Stimulated activated effector memory CD8-positive, alpha-beta T cell treated with anti-CD3 and anti-CD28 coated beads, Interleukin-12 subunit alpha, Interleukin-12 subunit beta, amount 100 ng/mL, for 72 hours (primary cell): ENCODE measurements at regions not wholly inside any gene's neighbourhood (a gene's known extent, or its start where the extent isn't known, plus 50 kb on each side); places are given as distances from the start of the nearest gene placed in this dataset.
"Not testable (repeated sequence)": the region's sequence is repeated elsewhere in the genome, so short reads cannot be mapped to it uniquely, and the experiment has no call there.

Experiments
- ATAC-seq: fragments of 150-1000 bp; cut with Tn5 transposase; 2 replicates; pipeline ENCODE4 v1.10.0; 2021
- DNase-seq, 2 donors: peaks; one replicate each; pipeline ENCODE4 v3.0.0; 2021 to 2022; ENCODE audit warnings: low spot score in 2 of 2
- H3K27ac Mint-ChIP-seq: one replicate; pipeline ENCODE4 v1.8.0; 2022; ENCODE audit warnings: mild to moderate bottlenecking, mixed read lengths
- H3K36me3 Mint-ChIP-seq: one replicate; pipeline ENCODE4 v1.8.0; 2022; ENCODE audit warnings: mild to moderate bottlenecking, mixed read lengths
- H3K4me1 Mint-ChIP-seq: one replicate; pipeline ENCODE4 v1.8.0; 2022; ENCODE audit warnings: mixed read lengths
- H3K4me3 Mint-ChIP-seq: one replicate; pipeline ENCODE4 v1.8.0; 2022; ENCODE audit warnings: mild to moderate bottlenecking, mixed read lengths
- H3K9me3 Mint-ChIP-seq: one replicate; pipeline ENCODE4 v1.8.0; 2022; ENCODE audit warnings: mixed read lengths

- no peak overlapping the region for H3K27ac Mint-ChIP-seq
- no peak overlapping the region for H3K4me3 Mint-ChIP-seq
- H3K9me3 Mint-ChIP-seq = peaks cover 3% of the 10 kb centered on the region
- no peaks in the 10 kb centered on the region for H3K36me3 Mint-ChIP-seq
- no peak for ATAC-seq
- no peaks in the 10 kb centered on the region for H3K4me1 Mint-ChIP-seq
- no peak for DNase-seq
Observed at GRCh38 chr1:187038784-187039183, 210.0 kb downstream of the PLA2G4A start.

DNA sequence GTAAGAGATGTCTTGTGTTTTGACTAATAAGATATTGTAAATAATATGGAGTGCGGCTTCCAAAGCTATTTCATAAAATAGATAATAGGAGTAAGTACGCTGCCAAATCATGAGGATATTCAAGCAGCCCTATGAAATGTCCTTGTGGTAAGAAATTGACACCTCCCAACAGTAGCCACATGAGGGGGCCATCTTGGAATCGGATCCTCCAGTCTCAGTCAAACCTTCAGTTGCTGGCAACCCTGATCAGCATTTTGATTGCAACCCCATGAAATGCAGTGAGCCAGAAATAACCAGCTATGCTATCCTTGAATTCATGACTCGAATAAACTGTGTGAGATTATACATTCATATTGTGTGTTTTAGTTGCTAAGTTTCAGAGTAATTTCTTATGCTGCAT is 212.4 kb downstream of the PLA2G4A start:
- no peak for ATAC-seq
- Mint-ChIP-seq H3K9me3 (peaks cover 3% of the 10 kb centered on the region), H3K4me1 (no peaks in the 10 kb centered on the region), H3K36me3 (no peaks in the 10 kb centered on the region), H3K27ac (no peak overlapping the region), H3K4me3 (no peak overlapping the region)
- DNase-seq = no peak

DNA sequence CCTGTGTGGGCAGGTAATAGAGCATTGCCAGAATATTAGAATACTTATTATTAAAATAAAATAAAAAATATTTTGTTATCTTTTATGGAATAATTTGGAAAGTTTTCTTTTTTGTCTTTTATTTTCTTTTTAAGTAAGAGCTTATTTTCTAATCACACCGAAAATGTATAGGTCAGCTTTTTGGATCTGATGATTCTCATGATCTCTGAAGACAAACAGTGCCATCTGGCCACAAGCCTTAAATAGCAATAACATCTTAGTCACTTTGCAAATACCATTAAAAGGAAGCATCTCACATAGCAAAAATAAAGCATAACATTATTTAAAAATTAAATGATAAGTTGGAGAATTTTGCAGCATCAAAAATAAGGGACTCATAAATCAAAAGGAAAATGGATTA is 213.8 kb downstream of the PLA2G4A start:
- ATAC-seq = no peak

GRCh38 chr1:187043433-187043832 is 214.7 kb downstream of the PLA2G4A start:
- not testable (repeated sequence) for DNase-seq, H3K27ac Mint-ChIP-seq, H3K4me1 Mint-ChIP-seq, ATAC-seq, H3K4me3 Mint-ChIP-seq, H3K36me3 Mint-ChIP-seq, H3K9me3 Mint-ChIP-seq

More for the DNA sequence above, 213.8 kb downstream of the PLA2G4A start:
- H3K4me1 Mint-ChIP-seq = no peaks in the 10 kb centered on the region
- no peaks in the 10 kb centered on the region for H3K36me3 Mint-ChIP-seq
- no peak for DNase-seq
- H3K27ac Mint-ChIP-seq = no peak overlapping the region
- peaks cover 3% of the 10 kb centered on the region for H3K9me3 Mint-ChIP-seq
- H3K4me3 Mint-ChIP-seq = no peak overlapping the region

- Mint-ChIP-seq H3K36me3 (no peaks in the 10 kb centered on the region), H3K27ac (no peak overlapping the region), H3K4me3 (no peak overlapping the region), H3K9me3 (peaks cover 3% of the 10 kb centered on the region), H3K4me1 (no peaks in the 10 kb centered on the region)
- DNase-seq (no peak), ATAC-seq (no peak)
Observed at GRCh38 chr1:187044411-187044810, 215.7 kb downstream of the PLA2G4A start.

DNA sequence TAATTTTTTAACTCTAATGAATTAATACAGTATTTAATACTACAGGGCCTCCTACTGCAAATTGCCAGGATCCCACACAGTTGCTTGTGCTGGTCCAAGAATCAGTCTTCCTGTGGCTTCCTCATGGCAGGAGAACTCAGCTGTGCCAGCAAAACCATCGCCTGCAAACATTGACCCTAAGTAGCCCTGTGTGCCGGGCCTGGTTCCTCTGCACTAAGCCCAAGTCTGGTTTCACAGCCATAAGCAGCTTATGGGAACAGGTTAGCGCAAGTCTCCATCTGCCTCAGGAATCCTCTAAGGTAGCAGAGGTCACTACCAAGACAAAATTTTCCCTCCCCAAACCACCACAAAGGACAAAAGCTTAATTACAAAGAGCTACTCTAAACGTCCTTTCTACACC is 216.6 kb downstream of the PLA2G4A start:
- H3K27ac Mint-ChIP-seq = no peak overlapping the region
- H3K4me1 Mint-ChIP-seq = no peaks in the 10 kb centered on the region
- H3K36me3 Mint-ChIP-seq = no peaks in the 10 kb centered on the region
- peaks cover 3% of the 10 kb centered on the region for H3K9me3 Mint-ChIP-seq
- H3K4me3 Mint-ChIP-seq = no peak overlapping the region
- DNase-seq = no peak
- no peak for ATAC-seq

DNA sequence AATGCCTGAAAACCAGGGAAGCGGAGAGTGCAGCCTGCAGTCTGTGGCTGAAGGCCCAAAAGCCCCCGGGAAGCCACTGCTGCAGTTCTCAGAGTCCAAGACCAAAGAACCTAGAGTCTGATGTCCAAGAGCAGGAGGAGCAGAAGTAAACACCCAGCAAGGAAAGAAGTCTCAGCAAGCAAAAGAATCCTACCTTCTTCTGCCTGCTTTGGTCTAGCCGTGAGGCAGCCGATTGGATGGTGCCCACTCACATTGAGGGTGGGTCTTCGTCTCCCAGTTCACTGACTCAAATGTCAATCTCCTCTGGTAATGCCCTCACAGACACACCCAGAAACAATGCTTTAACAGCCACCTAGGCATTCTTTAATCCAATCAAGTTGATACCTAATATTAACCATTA is 217.5 kb downstream of the PLA2G4A start:
- Mint-ChIP-seq H3K36me3 (no peaks in the 10 kb centered on the region), H3K27ac (no peak overlapping the region)
- no peak for ATAC-seq

DNA sequence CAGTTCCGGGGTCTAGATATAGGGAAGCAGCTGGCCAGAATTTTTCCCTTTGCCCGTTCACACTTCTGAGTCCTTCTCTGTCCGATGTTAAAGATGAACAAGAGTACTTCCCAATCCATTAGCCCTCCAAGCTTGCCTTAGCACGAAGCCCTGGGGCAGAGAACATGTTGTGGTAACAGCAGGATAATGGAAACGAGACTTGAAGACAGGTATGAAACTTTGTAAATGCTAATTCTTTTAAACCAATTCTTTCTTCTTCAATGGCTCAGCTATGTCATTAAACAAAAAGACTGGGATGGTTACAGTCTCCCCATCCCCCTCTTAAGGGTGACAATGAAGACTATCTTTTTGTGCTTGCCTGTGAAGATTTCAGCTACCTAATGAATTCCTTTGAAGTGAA is 218.5 kb downstream of the PLA2G4A start:
- no peak overlapping the region for H3K27ac Mint-ChIP-seq
- peaks cover 3% of the 10 kb centered on the region for H3K9me3 Mint-ChIP-seq
- ATAC-seq (no peak), DNase-seq (no peak)
- no peak overlapping the region for H3K4me3 Mint-ChIP-seq
- no peaks in the 10 kb centered on the region for H3K4me1 Mint-ChIP-seq
- H3K36me3 Mint-ChIP-seq = no peaks in the 10 kb centered on the region

More for the DNA sequence above, 217.5 kb downstream of the PLA2G4A start:
- H3K4me3 Mint-ChIP-seq = no peak overlapping the region
- no peaks in the 10 kb centered on the region for H3K4me1 Mint-ChIP-seq
- peaks cover 3% of the 10 kb centered on the region for H3K9me3 Mint-ChIP-seq
- no peak for DNase-seq

DNA sequence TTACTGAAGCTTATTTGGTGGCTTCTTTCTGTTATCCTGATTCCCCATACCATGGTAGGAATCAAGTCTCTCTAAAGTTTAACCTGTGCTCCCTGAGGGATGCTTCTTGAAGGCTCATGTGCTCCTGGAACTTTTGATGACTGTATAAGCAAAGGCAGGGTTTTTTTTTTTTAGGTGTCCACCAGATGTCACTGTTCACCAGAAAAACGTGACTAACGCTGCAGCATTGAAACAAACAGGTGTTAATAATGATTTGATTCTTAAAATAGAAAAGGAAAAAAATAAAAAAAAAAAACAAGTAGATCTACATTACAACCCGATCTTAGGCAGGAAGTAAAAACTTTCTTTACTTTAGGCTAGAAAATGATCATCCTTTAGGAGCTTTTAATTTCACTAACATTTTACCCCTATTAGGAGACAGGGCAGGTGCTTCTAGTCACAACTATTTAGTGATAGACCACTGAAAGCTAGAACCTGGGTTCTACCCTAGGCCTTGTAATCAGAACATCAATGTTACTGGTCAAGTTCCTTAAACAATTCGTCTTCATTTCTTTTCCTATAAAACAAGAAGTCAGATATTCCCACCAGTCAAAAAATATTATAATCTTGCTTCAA is 223.0 kb downstream of the PLA2G4A start:
- no peak overlapping the region for H3K4me3 Mint-ChIP-seq
- no peaks in the 10 kb centered on the region for H3K9me3 Mint-ChIP-seq
- ATAC-seq (no peak), DNase-seq (no peak)
- H3K4me1 Mint-ChIP-seq = no peaks in the 10 kb centered on the region
- no peaks in the 10 kb centered on the region for H3K36me3 Mint-ChIP-seq
- no peak overlapping the region for H3K27ac Mint-ChIP-seq

DNA sequence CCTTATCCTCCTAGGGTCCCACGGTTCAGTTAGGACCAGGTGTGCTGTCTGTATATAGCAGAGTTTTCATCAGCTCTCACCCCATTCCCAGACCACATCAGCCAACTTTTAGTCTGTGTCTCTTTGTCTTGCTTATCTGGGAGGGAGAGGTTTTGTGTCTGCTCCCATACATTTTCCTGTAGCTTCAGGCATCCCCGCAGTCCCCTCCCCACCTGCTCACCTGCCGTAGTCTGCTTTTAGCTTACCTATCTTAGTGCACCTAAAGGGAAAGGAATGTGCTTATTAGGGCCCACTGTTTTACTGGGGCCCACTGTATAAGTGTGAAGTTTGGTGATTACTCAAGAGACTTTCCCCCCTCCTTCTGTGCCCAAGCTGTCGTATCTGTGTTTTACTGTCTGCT is 225.1 kb downstream of the PLA2G4A start:
- no peaks in the 10 kb centered on the region for H3K36me3 Mint-ChIP-seq
- H3K4me1 Mint-ChIP-seq = no peaks in the 10 kb centered on the region
- no peak overlapping the region for H3K4me3 Mint-ChIP-seq
- ATAC-seq = peak; percentile 36
- H3K9me3 Mint-ChIP-seq = no peaks in the 10 kb centered on the region
- no peak for DNase-seq
- H3K27ac Mint-ChIP-seq = no peak overlapping the region

GRCh38 chr1:187054862-187055757 is 226.4 kb downstream of the PLA2G4A start:
- Mint-ChIP-seq H3K4me3 (no peak overlapping the region), H3K36me3 (no peaks in the 10 kb centered on the region), H3K4me1 (no peaks in the 10 kb centered on the region), H3K27ac (no peak overlapping the region), H3K9me3 (no peaks in the 10 kb centered on the region)
- DNase-seq (no peak), ATAC-seq (no peak)

- Mint-ChIP-seq H3K27ac (no peak overlapping the region), H3K36me3 (no peaks in the 10 kb centered on the region), H3K4me3 (no peak overlapping the region), H3K4me1 (no peaks in the 10 kb centered on the region), H3K9me3 (no peaks in the 10 kb centered on the region)
- DNase-seq (no peak), ATAC-seq (no peak)
Observed at GRCh38 chr1:187063271-187063670, 234.5 kb downstream of the PLA2G4A start.

GRCh38 chr1:187067160-187067559 is 238.4 kb downstream of the PLA2G4A start:
- no peaks in the 10 kb centered on the region for H3K36me3 Mint-ChIP-seq
- no peaks in the 10 kb centered on the region for H3K4me1 Mint-ChIP-seq
- no peak for ATAC-seq
- H3K9me3 Mint-ChIP-seq = no peaks in the 10 kb centered on the region
- no peak overlapping the region for H3K4me3 Mint-ChIP-seq
- H3K27ac Mint-ChIP-seq = no peak overlapping the region
- no peak for DNase-seq

DNA sequence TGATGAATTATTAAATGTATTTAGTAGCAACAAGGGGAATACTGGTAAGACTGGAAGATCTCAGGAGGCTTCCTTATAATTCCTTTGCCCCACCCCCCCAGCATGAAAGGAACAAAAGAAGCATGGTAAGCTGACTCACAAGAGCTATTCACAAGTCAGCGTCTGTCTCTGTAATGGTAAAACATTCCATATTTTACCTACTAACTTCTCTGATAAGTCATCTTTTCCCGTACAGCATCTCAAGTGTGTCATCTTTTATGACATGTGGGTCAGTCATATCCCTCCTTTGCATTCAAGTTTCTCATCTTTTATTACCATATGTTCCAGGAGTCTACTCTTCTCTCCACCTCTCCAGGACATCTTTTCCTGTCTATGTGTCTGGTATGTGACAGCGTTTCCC is 241.3 kb downstream of the PLA2G4A start:
- H3K27ac Mint-ChIP-seq = no peak overlapping the region
- no peaks in the 10 kb centered on the region for H3K36me3 Mint-ChIP-seq
- peaks cover 9% of the 10 kb centered on the region for H3K4me1 Mint-ChIP-seq
- no peak for DNase-seq
- no peak overlapping the region for H3K4me3 Mint-ChIP-seq
- no peak for ATAC-seq
- no peaks in the 10 kb centered on the region for H3K9me3 Mint-ChIP-seq

DNA sequence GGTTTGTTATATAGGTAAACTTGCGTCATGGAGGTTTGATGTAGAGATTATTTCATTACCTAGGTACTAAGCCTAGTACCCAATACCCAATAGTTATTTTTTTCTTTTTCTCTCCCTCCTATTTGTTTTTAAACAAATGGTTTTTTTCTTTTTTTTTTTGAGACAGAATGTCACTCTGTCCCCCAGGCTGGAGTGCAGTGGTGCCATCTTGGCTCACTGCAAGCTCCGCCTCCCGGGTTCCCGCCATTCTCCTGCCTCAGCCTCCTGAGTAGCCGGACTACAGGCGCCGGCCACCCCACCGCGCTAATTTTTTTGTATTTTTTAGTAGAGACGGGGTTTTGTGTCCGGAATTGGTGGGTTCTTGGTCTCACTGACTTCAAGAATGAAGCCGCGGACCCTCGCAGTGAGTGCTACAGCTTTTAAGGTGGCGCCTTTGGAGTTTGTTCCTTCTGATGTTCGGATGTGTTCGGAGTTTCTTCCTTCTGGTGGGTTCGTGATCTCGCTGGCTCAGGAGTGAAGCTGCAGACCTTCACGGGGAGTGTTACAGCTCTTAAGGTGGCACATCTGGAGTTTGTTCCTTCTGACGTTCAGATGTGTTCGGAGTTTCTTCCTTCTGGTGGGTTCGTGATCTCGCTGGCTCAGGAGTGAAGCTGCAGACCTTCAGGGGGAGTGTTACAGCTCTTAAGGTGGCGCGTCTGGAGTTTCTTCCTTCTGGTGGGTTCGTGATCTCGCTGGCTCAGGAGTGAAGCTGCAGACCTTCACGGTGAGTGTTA is 243.7 kb downstream of the PLA2G4A start:
- DNase-seq (peak in 1 of 2 donors; percentile 51), ATAC-seq (peak; percentile 72)
- H3K9me3 Mint-ChIP-seq, H3K36me3 Mint-ChIP-seq: not testable (repeated sequence)
- peak overlapping the region; percentile 87 for H3K4me3 Mint-ChIP-seq
- H3K27ac Mint-ChIP-seq = peak overlapping the region; percentile 94
- H3K4me1 Mint-ChIP-seq = peaks cover 15% of the 10 kb centered on the region
